ENCODE measurements at regions not wholly inside any gene's neighbourhood (a gene's known extent, or its start where the extent isn't known, plus 50 kb on each side); places are given as distances from the start of the nearest gene placed in this dataset.

GRCh38 chr18:78929516-78929915 lies 50.1 kb upstream of the SALL3 start:
- no peak for DNase-seq (ENCODE audit: low read depth)

Measured in activated gamma-delta T cell treated with anti-CD3 and anti-CD28 coated beads, Interleukin-2, amount 50 U/mL, for 16 hours (primary cell).